Posterior cingulate gyrus (tissue), 11 donors: ENCODE measurements at regions not wholly inside any gene's neighbourhood (a gene's known extent, or its start where the extent isn't known, plus 50 kb on each side); places are given as distances from the start of the nearest gene placed in this dataset.
A peak's percentile ranks its signal among the peaks of the same experiment; 100 is the strongest.

ENCODE experiments used
- DNase-seq, 10 donors: peaks; one replicate each; pipeline versions ENCODE4 v3.0.0 to v3.0.0-alpha.2; 2020 to 2021; ENCODE audit warnings: mixed read lengths in 3 of 10
- intact Hi-C: fragments of 100-400 bp; cut with DNase I; formaldehyde crosslinking; loops from one replicate; pipeline ENCODE4 v1.15.1; 2023

DNA sequence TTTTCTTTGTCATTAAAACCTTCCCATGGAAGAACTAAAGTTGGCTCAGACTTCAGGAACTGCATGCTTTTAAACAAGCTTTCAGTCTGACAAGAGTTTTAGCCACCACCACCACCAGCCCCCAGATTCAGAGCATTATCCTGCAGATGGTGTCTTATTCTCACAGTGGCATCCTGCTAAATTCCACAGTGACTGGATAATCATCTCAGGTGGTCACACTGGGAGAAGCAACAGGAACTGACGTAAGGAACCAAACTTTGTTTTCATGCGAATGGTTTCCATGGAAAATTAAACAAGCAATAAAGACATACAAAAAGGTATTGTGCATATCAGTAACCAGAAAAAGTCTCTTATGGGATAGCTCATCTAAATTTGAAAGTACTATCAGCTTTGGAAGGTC lies 370.7 kb downstream of the FBXW7 start:
- intact Hi-C loops = no loop called here
- no peak for DNase-seq

DNA sequence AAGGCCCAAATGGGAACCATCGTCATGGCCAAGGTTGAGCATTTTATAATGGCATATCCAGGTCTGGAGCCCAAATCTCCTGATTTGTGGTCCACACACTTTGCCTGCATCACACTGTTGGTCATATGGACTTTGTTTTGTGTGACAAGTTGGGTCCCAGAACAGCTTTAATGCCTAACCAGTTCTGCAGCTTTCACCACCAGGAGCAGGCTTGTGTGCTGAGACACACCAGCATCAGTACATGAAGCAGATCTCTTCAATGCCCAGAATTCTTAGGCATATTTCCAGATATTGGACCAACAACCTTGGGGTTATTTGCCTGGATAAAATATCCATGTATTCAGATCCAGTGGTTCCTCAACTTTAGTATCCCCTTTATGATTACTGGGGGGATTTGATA lies 371.3 kb downstream of the FBXW7 start:
- intact Hi-C loops = no loop called here
- DNase-seq = no peak

DNA sequence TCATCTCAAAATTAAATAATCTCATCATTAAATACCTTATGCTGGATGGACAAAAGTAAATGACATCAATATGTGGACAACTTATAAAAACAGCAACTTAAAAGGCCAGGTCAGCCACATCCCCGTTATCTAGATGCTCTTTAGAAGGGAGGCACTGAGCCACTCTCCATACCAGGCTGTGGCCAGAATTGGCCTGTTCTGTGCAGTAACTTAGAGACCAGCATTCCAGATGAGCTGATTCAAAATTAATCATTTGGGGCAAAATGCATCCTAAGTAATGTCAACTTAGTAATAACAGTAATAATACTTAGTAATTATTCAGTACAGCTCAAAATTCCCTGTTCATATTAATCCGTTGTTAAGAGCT lies 373.6 kb downstream of the FBXW7 start:
- DNase-seq = no peak
- intact Hi-C loops = no loop called here

DNA sequence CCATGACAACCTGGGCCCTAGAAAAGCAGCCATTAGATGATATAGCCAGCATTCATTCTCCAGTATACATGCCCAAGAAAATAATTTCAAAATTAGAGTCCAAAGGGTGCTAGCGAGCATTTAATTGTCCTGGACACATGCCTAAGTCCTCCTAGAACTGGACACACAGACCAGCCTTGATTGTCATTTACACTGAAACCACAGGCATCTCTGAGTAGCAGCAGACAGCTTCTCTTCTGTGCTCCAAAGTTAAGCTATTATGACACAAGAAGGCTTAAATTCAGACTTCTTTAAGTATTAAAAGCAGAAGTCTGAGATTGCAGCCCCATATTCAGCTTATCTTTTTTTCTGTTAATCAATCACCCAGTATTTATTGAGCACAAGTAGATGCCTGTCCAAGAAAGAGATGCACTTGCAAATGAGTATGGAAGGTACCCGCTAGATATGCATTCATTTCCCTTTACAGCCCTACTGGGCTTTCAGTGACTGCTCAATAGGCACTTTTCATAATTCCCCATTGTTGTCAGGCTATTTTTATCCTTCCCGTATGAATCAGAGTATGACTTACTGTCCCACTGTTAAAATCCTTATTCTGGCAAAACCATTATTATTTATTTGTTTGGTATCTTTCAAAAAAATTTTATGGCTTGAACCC lies 374.1 kb downstream of the FBXW7 start:
- intact Hi-C loops = no loop called here

DNA sequence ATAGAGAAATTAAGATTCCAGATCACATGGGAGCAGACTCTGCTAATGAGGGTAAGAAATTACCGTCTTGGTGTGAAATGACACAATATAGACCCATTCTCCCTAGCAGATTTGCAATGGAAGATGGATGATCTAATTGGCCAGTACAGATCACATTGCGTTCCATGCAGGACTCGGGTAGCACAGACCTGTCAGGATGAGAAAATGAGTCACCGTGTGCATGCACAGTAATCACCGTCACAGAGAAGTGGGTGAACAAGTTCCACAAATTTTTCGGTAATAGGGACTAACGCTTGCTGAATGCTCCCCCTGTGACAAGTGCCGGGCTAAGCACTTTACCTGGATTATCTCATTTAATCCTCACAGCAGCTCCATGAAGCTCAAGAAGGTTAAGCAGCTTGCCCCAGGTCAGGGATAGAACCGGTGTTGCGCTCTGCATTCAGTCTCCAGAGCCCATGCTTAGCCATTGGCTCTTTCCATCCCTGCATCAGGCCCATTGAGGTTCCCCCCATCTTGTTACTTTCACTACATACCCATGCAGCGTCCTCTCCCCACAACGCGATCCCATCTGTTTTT lies 375.6 kb downstream of the FBXW7 start:
- intact Hi-C loops = no loop called here
- no peak for DNase-seq

More for the DNA sequence above, 374.1 kb downstream of the FBXW7 start:
- no peak for DNase-seq

DNA sequence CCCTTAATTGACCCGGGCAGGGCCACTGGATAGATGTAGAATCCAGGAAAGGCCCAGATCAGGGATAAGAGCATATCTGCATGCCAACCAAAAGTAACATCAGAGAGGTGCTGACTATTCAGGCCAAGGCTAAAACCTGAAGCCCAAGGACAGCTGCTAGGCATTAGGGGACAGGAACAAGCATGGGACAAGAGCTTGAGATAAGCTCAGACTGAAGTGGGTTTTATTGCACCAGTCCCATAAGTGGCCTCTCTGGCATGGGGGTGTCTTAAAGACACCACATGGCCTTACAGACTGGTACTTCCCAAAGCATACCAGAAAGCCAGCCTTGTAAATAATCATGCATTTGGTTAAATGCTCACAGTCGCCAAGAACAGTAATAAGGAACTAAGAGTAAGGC lies 376.1 kb downstream of the FBXW7 start:
- intact Hi-C loops = no loop called here
- no peak for DNase-seq

DNA sequence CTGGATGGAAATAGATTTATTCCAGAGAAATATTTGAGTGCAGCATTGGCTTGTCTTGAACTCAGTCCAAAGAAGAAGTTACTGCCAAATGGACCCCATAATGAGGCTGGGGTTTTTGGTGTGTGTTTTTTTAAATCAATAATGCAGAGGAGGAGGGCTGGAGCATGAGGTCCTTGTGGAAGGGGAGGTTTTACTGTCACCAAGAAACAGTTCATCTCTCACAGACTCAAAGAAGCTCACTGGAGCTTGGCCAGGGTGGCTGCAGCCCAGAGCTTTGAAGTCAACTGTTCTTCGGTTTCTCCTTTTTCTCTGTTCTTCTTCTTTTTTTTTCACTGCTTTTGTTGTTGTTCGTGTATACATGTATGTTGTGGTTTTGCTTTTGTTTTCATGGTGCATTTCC lies 377.7 kb downstream of the FBXW7 start:
- no peak for DNase-seq
- intact Hi-C loops = no loop called here

DNA sequence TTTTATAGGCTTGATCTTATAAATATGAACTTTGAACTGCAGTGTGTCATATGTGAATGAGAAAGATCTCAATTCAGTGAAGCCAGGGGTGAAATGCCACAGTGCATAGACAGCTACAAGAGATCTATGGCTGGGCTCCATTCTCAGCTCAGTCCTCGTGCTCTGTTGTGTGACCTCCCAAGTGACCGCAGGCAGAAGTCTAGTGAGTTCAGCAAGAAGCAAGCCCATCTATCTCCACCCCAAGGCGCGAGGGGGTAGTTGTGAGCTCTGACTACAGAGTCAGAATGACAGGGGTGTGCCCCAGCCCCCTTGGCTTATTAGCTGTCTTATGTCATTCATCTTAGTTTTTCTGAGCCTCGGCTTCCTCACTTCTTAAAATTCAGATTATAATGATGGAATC lies 378.3 kb downstream of the FBXW7 start:
- intact Hi-C loops = no loop called here
- DNase-seq = no peak

DNA sequence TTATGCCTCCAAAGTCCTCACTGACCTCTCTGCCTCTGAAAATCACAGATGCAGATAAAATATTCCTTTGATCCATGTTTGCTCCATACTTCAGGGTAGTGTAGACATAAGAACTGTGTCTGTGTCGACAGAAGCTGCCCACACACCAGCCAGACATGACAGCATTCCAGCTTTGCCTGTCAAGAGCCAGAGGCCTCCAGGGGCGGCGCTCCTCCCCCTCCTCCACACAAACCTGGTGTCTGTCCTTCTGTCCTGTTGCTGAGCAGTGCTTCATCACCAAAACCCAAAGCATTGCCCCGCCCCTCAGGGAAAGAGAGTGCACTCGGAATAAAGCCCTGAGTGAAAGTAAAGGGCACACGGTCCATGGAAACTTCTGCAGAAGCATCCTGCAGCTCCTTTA lies 379.4 kb downstream of the FBXW7 start:
- intact Hi-C loops = no loop called here

DNA sequence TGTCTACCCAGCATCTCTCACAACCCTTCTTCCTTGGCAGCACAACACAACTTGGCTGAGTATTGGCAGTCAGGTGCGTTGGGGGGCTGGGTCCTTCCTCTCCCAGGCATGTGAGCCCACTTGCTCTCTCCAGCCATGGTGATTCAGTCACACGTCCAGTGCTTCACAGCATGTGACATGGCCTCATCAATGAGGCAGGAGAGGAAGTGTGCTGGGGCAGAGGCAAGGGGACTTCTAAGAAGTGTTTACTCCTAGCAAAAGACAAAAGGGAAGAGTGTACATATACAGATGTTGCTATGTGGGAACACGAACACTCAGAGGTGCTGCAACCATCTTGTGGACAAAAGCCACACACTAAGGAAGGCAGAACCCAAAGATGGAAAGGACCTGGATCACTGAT lies 380.8 kb downstream of the FBXW7 start:
- DNase-seq = no peak
- intact Hi-C loops = no loop called here

More for the DNA sequence above, 379.4 kb downstream of the FBXW7 start:
- peak in 2 of 10 donors; percentile 69 to 85 for DNase-seq

DNA sequence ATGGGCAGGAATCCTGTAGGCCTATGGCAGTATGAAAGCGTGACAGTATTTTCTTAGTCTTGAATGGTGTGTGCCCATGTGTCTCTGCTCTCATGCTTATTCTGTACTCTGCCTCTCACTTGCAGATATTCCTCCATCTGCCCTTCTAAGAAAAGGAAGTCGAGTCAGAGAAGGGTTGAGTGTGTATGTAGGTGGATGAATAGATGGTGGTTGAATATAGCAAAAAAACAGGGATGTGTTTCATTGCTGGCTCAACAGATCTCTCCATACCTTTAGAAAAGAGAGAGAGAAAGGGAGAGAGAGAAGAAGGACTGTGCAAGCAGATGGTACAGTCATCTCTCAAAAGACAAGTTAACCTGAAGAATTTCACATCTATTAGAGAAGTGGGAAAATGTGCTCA lies 381.5 kb downstream of the FBXW7 start:
- no peak for DNase-seq
- intact Hi-C loops = no loop called here

DNA sequence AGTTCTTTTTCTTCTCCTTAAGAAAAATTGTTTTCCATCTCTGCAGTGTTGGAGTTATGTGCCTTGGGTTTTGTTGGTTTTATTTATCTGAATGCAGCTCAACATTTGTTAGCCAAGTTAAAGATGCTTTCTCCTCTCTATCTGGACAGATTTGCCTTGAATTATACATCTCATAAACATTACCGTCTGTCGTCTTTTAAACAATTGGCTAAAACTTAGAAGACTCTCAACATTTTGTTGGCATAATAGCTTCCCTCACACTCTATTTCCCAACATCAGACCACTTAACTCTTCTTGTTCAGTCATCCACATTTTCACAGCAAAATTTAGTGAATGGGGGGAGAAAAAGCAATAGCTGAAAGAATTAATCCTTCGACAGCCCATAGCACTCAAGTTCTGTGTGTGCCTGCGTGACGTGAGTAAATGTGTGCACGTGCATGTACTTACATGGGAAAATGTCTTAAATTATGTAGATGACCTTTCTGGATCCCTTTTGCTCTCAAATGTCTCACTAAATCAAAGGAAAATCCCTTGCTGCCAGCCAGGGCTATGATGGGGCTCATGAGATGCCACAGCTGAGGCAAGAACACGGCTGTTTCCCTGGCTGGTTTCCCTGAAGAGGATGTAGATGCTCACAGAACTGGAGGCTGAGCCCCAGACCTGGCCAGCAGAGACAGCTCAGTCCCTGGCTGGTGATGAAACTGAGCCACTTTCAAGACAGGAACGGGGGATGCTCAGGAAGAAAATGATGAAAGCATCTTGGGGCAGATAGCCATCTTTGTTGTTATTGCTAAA lies 382.2 kb downstream of the FBXW7 start:
- no peak for DNase-seq
- intact Hi-C loops = no loop called here

DNA sequence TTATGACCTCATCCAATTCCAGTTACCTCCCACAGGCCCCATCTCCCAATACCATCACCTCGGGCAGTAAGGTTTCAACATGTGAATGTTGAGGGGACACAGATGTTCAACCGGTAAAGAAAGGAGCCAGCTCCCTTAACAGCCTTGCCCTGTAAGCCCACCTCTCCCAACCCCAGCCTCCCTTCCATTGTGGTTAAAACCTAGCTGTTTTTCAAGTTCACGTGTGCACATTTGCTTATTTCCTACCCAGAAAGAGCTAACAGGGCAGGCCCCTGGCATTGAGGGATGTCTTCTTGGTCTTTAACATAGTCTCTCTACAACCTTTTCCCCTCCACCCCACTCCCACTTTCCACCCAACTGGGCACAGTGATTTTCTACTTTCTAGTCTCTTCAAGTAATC lies 385.7 kb downstream of the FBXW7 start:
- intact Hi-C loops = no loop called here
- DNase-seq = no peak

DNA sequence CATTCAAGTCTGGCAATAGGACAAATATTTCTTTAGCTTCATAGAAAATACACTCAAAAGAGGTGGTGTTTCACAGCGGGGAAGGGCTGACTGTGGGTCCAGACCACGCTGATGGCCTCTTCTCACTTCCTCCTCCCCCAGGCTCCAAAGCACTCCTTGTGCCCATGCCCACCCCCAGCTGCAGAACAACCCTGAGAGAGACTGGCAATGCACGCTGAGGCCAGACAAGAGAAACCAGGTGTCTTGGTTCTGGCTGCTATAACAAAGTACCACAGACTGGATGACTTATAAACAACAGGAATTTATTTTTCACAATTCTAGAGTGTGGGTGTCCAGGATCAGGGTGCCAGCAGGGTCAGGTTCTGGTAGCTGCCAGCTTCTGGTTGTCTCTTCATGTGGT lies 386.1 kb downstream of the FBXW7 start:
- DNase-seq = no peak
- intact Hi-C loops = no loop called here

DNA sequence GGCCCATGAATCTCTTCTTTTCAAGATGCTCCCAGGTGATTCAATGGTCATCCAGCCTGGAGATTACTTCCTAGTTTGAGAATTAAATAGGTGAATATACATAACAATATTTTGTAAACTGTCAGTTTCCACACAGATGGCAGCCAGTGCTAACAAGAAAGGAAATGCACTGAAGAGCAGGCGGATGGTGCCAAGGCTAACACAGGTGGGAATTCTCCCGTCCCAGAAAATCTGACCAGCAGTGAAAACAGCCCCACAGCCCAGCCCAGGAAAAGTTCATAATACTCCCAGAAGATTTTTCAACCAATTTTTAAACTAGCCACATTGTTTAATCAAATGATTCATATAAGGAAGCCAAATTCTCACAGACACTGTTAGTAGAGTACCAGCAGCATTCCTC lies 387.2 kb upstream of the GATB start:
- intact Hi-C loops = no loop called here
- no peak for DNase-seq

DNA sequence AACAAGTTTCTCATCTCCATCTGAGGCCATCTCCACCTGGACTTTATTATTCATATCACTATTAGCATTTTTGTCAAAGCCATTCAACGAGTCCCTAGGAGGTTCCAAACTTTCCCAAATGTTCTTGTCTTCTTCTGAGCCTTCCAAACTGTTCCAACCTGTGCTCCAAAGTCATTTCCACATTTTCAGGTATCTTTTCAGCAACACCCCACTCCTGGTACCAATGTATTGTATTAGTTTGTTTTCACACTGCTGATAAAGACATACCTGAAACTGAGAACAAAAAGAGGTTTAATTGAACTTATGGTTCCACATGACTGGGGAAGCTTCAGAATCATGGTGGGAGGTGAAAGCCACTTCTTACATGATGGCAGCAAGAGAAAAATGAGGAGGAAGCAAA lies 385.4 kb upstream of the GATB start:
- intact Hi-C loops = no loop called here
- DNase-seq = no peak

DNA sequence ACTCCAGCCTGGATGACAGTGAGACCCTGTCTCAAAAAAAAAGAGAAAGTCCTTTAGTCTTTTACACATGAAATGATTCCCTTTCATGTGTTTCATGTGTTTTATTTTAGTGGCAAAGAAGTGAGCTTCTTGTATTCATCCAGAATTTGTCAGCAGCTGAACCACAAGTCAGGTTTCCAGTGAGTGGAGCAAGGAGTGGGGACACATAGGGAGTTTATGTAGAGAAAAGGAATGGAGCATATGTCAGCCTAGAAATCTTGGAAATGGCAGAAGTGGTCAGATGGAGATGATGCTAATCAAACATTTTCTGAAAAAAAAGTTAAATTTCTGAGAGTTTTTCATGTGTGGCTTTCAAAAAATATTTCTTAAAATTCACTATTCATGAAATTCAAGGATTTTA lies 383.0 kb upstream of the GATB start:
- DNase-seq = no peak
- intact Hi-C loops = no loop called here

DNA sequence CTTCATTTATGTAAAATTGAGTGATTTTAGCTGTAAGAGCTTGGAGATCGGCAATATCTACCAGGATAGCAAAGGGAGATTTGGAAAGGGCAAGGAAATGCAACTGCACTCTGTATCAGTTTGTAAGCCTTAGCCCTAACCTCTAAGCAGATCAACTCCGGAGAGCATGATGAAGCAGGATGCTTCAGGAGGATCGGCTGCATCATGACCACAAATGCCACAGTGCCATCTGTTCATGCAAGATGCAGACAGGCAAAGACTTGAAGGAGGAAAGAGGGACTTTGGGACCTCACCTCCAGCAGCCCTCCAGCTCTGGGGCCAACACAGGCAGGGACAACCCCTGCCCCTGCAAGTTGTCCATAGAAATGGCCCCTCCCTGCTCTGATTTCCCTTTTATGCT lies 377.6 kb upstream of the GATB start:
- intact Hi-C loops = no loop called here
- no peak for DNase-seq

DNA sequence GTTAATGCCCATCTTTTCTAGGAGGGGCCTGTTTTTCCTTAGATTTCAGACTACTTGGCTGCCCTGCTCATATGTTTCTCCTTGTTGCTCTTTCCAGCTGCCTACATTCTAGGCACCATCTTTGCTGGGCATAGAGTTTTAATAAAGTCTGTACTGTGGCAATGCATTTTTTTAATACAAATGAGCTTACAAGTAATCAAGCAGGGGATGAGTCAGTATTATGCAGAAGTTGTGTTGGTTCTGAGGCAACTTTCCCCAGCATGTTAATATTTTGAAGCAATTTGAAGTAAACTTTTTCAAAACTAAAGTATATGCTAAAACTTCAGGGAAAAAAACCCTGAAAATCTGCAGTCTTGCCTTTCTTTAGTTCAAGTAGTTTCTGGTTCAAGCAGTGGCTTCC lies 372.0 kb upstream of the GATB start:
- intact Hi-C loops = no loop called here
- no peak for DNase-seq

DNA sequence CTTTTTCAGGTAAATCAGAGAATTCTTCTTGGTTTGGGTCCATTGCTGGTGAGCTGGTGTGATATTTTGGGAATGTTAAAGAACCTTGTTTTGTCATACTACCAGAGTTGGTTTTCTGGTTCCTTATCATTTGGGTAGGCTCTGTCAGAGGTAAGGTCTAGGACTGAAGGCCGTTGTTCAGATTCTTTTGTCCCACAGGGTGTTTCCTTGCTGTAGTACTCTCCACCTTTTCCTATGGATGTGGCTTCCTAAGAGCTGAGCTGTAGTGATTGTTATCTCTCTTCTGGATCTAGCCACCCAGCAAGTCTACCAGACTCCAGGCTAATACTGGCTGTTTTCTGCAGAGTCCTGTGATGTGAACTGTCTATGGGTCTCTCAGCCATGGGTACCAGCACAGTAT lies 367.5 kb upstream of the GATB start:
- no peak for DNase-seq
- intact Hi-C loops = no loop called here

DNA sequence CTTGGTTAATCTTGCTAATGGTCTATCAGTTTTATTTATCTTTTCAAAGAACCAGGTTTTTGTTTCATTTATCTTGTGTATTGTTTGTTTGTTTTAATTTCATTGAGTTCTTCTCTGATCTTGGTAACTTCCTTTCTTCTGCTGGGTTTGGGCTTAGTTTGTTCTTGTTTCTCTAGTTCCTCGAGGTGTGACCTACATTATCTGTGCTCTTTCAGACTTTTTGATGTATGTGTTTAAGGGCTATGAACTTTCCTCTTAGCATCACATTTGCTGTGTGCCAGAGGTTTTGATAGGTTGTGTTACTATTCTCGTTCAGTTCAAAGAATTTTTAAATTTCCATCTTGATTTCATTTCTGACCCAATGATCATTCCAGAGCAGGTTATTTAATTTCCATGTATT lies 365.4 kb upstream of the GATB start:
- intact Hi-C loops = no loop called here
- DNase-seq = no peak
